Fibroblast of skin of back (primary cell): ENCODE measurements at regions not wholly inside any gene's neighbourhood (a gene's known extent, or its start where the extent isn't known, plus 50 kb on each side); places are given as distances from the start of the nearest gene placed in this dataset.
A peak's percentile ranks its signal among the peaks of the same experiment; 100 is the strongest.

Source experiments
- DNase-seq: peaks from one replicate; pipeline ENCODE4 v3.0.0-alpha.2; 2013

DNA sequence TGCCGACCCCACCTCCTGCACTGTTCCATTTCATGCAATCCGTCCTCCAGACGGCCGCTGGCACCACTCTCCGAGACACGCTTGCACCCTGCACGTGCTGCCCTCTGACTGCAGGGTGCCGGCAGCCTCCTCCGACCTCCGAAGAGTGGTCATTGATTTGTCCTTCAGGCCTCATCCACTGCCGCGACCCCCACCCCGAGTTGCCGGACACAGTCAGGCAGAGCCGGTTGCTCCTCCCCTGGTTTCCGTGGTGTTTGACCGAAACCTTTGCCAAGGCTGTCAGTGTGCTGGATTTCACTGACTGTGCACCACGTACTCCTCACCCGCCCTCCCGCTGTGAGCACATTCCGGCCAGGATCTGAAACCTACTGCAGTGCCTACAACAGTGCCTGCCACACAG, 156.4 kb upstream of the PDE10A start:
- DNase-seq, result no peak

DNA sequence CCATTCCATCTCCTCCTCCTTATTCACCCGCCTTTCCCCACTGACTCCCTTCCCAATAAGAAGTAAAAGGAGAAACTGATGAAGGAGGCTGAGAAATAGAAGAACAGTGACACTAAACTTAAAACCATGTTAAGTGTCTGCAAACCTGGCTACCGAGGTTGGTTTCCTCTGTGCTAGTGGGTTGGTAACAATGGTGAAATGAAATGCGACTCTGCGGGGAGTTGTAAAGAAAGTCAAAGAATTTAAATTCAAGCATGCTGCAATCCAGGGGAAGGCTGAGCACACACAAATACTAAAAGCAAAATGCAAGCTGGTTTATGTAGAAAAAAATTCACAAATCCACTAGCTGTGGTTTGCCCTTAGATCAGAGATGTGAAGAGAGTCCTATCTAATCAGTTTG, 155.2 kb upstream of the PDE10A start:
- DNase-seq, result no peak

DNA sequence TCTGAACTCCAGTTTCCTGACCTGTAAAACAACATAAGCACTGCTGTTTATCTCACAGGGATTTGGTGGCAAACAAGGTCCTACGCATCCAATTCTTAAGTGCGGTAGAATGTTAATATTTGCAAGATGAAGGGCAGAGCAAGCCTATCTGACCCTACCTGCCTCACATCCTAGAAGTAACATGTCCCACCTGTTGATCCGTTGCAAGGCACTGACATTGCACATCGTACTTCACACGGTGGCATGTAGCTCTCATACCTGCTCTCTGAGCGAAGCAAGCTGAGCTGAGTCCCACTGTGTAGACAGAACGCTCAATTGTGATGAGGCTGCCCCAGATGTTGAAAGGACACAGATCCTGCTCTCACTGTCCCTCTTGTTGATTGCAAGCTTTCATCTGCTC, 154.7 kb upstream of the PDE10A start:
- no peak for DNase-seq

DNA sequence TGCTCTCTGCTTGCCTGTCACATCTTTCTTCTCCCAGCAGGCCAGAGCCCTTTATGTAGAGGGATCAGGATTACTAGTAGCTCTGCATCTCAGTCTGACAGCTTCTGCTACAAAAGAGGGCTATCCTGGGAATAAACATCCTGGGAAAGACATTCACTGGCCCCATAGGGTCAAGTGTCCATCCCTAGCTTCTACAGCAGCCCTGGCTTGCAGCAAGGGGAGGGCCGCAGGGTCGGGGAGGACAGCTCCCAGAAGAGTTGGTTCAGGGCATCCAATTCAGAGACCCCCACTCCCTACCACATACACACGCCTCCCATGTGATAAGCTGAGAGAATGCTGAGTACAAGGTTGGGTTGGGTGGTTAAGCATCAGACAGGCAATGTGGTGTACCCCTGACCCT, 154.1 kb upstream of the PDE10A start:
- DNase-seq, result no peak

DNA sequence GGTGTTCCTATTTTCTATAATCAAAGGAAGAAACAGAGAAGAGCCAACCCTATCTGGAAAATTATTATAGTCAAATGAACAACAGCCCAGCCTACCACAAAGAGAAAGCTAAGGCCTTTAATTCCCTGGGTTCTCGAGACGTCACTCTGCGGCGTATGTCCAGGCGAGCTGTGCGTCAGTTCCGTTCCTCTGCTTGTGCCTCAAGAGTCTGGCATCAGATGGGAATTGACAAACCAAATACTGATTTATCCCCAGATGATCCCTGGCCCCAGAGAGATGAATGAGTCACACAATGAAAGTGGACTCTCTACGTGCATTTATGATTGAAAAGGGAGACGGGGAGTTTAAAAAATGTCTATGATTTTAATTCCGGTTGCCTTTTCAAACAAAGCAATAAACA, 151.6 kb upstream of the PDE10A start:
- DNase-seq, result no peak

DNA sequence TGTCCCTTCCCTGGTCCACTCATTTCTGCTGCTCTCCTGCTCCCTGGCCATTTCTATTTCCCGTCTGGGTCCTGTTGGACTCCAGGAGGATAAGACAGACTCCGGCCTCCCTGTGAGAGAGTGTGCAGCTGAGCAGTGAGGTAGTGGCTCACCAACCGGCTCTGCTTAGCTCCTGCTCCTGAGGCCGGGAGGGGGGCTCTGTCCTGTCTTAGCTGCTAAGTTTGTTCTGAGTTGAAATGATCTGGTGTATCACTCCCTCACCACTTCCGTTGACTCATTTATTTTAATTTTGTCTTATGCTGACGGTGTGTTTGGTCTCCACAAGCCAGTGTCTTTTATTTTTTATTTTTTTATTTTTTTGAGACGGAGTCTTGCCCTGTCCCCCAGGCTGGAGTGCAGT, 148.5 kb upstream of the PDE10A start:
- DNase-seq, result no peak

DNA sequence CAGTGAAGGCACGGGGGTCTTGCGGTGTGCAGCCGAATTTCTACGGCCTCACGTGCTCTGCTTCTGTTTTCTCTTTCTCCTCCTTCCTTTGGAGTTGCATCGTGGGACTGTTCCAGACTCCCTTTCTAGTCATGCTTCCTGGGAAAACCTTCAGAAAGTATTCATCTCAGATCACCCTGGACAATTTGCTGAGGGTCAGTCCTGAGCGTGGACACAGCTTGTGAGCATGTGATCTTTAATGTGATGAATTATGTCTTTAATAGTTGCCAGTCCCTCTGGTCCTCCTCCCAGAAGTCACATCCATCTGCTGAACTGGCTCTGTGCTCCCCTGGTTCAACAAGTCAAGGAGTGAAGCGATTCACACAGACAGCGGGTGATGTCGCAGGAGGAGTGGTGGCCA, 145.0 kb upstream of the PDE10A start:
- DNase-seq, result no peak

DNA sequence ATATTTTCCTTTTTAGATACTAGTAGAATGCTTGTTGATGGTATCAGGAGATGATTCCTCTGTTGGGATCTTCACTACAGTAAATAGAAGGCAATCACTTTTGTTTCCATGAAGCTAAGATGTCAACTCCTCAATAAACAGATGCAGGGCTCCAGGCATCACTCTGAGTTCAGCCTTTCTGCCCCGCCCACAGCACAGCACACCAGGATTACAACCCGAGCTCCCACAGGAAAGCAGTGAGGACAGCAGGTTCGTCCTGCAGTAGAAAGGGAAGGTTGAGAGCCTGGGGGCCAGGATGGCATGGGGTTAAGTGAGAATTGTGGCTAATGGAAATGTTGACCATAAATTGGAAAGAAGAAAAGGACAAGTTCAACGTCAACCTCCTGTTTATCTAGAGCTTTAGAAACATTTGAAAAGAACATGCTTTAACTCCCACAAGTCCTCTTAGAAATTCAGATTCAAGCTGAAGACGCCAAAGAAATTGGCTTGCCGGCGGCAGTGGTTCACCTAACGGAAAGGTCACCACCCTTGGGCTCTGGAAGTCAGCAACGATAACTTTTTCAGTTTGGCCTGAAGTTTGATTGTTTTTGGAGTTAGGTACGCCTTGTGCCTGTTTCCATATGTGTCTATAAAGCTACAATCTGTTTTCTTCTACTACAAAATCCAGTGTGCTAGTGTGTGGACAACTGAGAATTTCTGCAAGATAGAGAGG, 144.4 kb upstream of the PDE10A start:
- no peak for DNase-seq

DNA sequence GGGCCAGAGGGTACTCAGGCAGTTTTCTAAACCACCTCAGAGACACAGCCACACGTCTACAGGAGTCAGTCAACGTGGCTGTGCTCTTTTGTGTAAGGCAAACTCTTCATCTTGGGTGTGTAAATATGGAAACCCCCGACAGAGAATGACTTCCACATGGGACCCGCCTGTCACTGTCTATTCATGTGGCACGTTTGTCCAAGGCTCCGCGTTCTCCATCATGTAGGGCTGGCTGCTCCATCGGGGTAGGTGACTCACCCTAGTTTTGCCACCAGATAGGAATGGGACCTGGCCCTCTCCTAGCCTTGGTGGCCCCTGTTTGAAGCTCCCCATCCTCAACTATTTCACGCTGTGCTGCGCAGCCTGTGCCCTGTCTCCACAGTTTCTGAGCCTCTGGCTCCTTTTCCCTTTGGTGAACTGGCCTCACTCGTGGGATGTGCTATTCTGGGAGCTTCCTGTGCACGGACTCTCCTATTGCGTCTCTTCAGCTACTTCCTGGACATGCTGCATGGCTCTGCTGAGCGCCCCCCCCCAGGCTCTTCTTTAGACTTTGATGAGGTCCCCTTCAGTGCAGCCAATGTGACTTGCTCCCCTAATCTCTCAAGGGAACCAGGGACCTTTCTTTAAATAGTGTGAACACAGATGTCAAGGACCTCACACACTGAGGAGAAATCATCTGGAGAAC, 143.2 kb upstream of the PDE10A start:
- DNase-seq, result no peak

DNA sequence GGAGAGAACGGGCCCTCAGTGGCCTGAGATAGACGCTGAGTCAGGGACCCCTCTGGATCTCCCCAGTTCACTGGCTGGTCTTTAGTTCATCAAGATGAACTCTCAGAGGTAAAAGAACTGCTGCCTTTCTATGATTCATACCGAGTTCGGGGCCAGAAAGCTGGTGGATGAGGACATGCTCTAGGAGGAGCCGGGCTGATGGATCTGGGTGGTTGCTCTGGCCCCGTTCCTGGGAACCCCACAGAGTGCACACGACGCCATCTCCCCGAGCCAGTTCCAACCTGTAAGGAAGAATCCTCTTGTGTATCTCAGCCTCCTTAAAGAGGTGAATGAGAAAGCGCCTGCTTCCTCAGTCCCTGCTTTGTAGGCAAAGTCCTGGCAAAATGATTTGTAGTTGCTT, 142.6 kb upstream of the PDE10A start:
- DNase-seq, result no peak

DNA sequence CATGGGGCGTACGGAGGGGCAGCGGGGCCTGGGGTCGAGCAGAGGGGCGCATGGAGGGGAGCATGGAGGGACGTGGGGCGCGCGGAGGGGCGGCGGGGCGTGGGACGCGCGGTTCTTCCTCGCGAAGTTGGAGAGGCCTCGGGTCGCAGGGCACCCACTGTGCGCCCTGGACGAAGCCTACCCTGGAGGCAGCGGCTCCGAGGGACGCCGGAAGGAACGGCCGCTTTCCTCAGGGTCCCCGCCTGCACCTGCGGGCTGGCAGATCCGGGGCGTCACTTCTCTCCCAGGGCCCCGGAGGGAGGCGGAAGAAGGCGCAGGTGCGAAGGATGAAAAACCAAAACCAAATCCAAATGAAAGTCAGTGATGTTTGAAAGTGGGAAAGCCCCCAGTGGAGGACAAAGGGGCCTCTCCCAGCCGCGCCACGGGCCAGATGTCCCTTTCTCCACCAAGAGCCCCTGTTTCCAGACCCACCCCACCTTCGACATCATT, 142.1 kb upstream of the PDE10A start:
- DNase-seq, result no peak

DNA sequence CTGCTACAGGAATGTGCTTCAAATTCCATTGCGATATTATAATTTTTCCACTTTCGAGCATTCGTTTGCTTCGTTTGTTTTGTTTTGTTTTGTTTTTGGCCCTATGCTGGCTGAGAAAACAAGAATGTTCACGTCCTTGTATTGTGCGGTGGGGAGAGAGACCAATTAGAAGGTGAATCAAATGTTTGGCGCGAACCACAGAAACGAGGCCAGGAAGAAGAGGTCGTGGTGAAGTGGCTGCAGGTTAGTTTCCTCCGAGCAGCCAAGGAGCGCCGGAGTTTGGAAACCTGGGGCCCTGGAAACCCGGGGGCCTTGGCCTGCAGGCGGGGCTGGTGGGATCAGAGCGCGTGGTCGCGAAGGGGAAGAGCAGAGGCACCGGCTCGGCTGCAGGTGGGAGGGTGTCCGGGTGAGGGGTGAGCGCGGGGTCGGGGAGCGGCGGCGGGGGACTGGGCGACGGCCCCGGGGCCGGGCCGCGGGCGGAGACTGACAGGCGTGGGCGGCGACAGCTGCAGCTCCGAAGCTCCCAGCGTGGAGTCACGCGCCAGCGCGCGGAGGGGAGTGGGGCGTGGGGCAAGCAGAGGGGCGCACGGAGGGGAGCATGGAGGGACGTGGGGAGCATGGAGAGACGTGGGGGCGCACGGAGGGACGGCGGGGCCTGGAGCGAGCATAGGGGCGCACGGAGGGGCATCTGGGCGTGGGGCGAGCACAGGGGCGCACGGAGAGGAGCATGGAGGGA, 141.5 kb upstream of the PDE10A start:
- peak; percentile 26 for DNase-seq

DNA sequence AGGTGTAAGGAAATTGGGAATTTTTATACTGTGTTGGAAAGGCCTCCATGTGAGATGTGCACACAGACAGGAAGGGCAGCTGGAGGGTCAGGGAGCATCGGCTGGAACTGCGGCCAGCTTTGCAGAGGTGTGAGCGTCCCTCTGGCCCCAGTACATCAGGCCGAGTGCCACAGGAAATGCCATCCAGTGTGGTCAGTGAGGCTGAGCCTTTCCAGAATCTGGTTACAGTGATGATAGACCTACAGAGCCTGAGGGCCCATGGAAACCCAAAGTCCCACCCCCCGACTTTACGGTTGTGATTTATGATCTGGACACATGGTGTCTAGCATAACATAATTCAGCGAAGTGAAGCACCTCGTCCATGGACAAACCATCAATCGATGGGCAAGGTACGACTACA, 137.3 kb upstream of the PDE10A start:
- no peak for DNase-seq

DNA sequence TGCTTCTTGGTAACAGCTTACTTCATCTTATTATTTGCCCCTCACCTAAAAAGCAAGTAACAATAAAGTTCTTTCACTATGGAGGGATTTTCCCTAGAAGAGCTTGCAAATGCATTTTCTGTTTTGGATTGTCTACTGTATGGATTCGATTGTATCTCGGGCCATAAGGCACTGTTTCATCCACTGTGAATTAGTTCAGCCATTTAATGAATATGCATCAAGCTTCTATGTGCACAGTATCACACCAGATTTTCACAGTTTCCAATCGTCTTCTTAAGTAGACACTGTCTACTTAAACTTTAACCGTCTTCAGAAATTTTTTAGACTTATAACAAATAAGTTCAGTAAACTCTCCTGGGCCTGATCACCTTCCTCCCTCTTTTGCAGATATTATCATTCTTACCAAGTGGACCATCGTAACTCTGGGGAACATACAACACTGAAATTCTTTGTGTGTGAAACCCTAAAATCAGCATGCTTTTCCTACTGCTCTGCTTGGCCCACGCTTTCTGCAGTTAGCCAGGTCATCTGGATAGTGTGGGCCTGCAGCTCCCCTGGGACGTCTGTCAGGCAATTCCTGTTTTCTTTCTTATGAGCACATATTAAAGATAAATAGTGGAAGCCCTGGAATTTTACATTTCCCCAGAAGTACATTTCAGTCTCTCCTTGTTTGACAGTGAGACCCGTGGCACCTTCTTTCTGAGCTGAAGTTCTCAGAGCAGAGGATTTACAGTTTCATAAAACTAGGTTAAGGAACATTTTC, 136.5 kb upstream of the PDE10A start:
- peak; percentile 38 for DNase-seq

DNA sequence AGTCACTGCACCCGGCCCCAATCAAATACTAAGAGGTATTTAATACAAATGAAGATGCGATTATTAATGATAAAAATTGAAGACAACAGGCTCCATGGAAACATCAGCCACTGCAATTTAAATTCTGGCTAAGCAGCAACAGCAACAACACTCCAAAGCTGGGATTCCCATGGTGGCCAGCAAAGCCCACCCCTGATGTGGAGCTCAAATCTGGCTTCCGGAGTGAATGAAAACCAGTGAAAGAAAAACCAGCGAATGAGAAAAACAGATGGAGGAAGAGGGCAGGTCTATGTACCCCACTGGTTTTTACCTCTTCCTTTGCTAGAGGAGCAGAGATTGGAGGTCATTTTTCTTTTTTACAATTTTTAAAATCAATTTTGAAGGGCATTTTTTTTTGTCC, 135.9 kb upstream of the PDE10A start:
- no peak for DNase-seq

DNA sequence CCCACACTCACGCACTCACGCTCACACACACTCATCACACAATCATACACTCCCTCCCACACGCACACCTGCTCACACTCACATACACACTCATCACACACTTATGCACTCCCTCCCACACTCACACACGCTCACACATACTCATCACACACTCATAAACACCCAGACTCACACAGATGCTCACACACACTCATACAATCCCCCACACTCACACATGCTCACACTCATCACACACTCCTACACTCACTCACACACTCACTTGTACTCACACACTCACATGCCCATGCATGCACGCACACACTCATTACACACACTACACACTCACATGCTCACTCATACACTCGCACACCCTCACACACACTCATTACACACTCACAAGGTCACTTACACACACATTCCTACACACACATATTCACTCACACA, 131.1 kb upstream of the PDE10A start:
- DNase-seq, result no peak

DNA sequence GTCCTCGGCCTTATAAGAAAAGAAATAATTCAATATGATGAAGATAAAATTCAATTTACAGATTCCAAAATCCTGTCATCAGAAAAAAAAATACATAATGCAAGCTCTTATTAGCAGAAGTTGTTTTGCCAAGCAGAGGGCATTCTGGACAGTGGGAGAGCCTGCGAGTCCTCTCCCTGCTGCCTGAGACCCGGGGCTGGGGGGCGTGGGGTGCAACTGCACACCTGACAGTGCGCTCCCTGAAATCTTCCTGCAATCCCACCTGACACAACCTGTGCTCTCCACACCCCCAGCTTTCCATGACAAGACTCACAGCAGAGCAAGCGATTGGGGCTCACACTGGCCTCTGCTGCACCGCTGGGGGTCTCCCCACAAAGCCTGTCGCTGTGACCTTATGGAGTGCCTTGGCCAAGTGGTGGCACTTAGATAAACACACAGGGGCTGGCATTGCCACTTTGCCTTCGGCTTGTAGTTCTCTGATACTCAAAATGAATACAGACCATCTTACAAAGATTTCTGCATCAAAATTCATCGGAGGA, 130.3 kb upstream of the PDE10A start:
- no peak for DNase-seq

DNA sequence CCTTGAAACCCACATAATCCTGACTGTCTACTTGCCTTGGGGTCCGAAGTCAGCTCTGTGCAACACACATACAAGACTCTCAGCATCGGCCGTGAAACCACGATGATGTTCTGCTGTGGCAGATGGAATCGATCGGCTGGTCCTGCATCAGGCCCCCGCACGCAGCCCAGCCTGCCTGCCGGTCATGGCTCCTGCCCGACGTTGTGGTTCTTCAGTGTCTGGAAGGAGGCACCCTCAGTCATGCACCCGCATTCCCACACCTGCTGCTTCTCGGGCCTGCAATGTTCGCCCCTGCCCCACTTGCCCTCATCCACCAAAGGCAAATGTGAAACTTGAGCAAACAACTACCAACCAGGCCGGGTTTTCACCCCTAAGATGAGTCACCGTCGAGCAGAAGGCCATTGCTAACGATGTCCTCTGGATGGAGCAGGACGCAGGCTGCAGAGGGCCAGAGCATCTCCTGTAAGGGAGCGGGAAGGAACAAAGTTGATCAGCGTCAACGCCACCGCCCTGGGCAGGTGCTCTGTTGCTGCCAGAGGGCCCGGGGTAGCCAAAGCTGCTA, 128.9 kb upstream of the PDE10A start:
- no peak for DNase-seq

DNA sequence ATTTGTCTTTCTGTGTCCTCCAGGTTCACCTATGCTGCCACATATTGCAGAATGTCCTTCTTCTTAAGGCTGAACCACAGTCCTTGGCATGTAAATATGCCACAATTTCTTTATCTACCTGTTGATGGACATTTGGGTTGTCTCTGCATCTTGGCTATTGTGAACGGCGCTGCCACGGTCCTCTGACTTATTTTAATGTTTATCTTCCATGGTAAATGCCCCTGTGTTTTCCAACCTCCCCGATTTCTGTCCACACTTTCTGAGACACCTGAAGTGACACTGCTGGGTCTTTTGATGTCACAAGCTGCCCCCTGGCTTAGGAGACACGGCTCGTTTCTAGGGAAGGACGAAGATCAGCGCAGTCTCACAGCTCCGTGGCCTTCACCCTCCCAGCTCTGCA, 128.3 kb upstream of the PDE10A start:
- no peak for DNase-seq

DNA sequence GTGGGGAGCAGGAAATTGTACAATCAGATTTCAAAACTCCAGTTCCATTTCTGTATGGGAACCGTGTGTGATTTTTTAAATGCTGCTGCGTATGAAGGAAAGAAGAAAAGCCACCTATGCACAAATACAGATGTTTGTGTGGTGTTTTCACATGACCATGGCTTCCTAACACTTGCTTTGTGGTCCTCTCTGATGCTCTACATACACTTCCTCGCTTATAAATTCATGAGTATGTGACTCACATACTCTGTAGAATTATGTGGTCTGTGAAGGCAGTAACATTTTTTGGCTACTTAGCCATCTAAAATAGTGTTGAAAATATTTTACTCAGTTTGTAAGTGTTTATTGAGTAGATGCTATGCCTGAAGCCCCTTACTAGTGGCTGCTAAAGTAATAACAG, 119.8 kb upstream of the PDE10A start:
- DNase-seq, result no peak

DNA sequence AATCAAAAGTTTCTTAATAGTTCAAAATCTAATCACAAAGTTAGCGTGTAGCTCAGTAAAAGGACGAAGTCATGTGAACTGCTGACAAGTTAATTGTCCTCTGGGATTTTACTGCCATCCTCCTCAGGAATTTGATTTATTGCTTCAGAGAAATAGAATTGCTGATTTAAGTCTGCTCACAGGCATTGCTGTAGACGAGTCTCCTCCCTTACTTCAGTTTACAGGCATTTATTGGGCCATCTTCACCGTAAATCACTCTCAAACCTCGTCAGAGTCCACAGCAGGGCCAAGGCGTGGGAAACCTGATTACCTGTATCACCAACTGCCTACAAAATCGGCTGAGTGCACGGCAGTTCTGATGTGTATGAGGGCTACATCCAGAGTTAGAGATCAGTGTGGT, 119.1 kb upstream of the PDE10A start:
- DNase-seq, result no peak

DNA sequence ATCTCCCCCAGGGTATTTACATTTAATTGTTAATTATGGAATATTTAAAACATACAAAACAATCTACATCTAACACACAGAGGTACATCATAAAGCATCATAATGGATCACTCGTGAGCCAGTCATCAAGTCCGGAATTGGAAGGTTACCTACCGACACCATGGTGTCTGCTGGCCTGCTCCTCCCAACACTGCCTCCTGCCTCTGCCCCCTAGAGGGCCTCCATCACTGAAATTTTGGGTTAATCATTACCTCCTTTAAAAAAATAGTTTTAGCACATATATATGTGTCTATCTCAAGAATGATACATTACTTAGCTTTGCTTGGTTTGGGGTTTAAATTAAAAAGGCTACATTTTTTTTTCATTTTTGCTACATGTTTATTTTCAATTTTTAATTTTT, 114.6 kb upstream of the PDE10A start:
- DNase-seq, result no peak
